ENCODE measurements at regions not wholly inside any gene's neighbourhood (a gene's known extent, or its start where the extent isn't known, plus 50 kb on each side); places are given as distances from the start of the nearest gene placed in this dataset.

- TF ChIP-seq CTCF (IDR thresholded peaks at IDR 0.05) (no peak), POLR2A (IDR thresholded peaks at IDR 0.05) (no peak)
- no peak overlapping the region for H3K4me3 ChIP-seq (ENCODE audit: low read depth, poor library complexity, severe bottlenecking)
- WGBS, 2 donors: 60 to 85% methylated on average over 1 of the region's 1 CpG
- intact Hi-C loops (cut with DNase I; ENCODE audit: low total_unique reads): no loop called here
- DNase-seq (ENCODE audit: low spot score in 2 of 2): no peak
Observed at GRCh38 chr6:81204731-81205130, 547.8 kb downstream of the TENT5A start.

- intact Hi-C loops (cut with DNase I; ENCODE audit: low total_unique reads): no loop called here
- no peak for DNase-seq (ENCODE audit: low spot score in 2 of 2)
- whole genome bisulfite sequencing, 2 donors: 67 to 78% methylated on average over 2 of the region's 2 CpGs
- TF ChIP-seq CTCF (IDR thresholded peaks at IDR 0.05) (no peak), POLR2A (IDR thresholded peaks at IDR 0.05) (no peak)
- H3K4me3 ChIP-seq (ENCODE audit: low read depth, poor library complexity, severe bottlenecking): no peak overlapping the region
Observed at GRCh38 chr6:81194374-81194773, 558.1 kb downstream of the TENT5A start.

- intact Hi-C loops (cut with DNase I; ENCODE audit: low total_unique reads): no loop called here
- WGBS, 2 donors: 46 to 56% methylated on average over 4 of the region's 4 CpGs
- TF ChIP-seq CTCF (IDR thresholded peaks at IDR 0.05) (no peak), POLR2A (IDR thresholded peaks at IDR 0.05) (no peak)
- H3K4me3 ChIP-seq (ENCODE audit: low read depth, poor library complexity, severe bottlenecking): no peak overlapping the region
- peak; percentile 33 to 82 for DNase-seq (ENCODE audit: low spot score in 2 of 2)
Observed at GRCh38 chr6:81172056-81172740, 580.3 kb downstream of the TENT5A start.

GRCh38 chr6:81169166-81169565, 583.3 kb downstream of the TENT5A start:
- DNase-seq (ENCODE audit: low spot score in 2 of 2): peak in 1 of 2 donors; percentile 13
- WGBS, 2 donors: 45 to 51% methylated on average over 2 of the region's 2 CpGs
- no peak overlapping the region for H3K4me3 ChIP-seq (ENCODE audit: low read depth, poor library complexity, severe bottlenecking)
- TF ChIP-seq POLR2A (IDR thresholded peaks at IDR 0.05) (no peak), CTCF (IDR thresholded peaks at IDR 0.05) (no peak)
- intact Hi-C loops (cut with DNase I; ENCODE audit: low total_unique reads): no loop called here

- H3K4me3 ChIP-seq (ENCODE audit: low read depth, poor library complexity, severe bottlenecking): no peak overlapping the region
- intact Hi-C loops (cut with DNase I; ENCODE audit: low total_unique reads): no loop called here
- TF ChIP-seq CTCF (IDR thresholded peaks at IDR 0.05) (no peak), POLR2A (IDR thresholded peaks at IDR 0.05) (no peak)
- DNase-seq (ENCODE audit: low spot score in 2 of 2): no peak
Observed at GRCh38 chr6:81166770-81167169, 585.7 kb downstream of the TENT5A start.

- no peak overlapping the region for H3K4me3 ChIP-seq (ENCODE audit: low read depth, poor library complexity, severe bottlenecking)
- WGBS, 2 donors: 70 to 92% methylated on average over 2 of the region's 2 CpGs
- intact Hi-C loops (cut with DNase I; ENCODE audit: low total_unique reads): no loop called here
- DNase-seq (ENCODE audit: low spot score in 2 of 2): no peak
- no peak for TF ChIP-seq POLR2A (IDR thresholded peaks at IDR 0.05)
- TF ChIP-seq CTCF (IDR thresholded peaks at IDR 0.05): no peak
Observed at GRCh38 chr6:81158956-81159355, 593.5 kb downstream of the TENT5A start.

Measured in lower leg skin (tissue), 4 donors.